ENCODE measurements at regions not wholly inside any gene's neighbourhood (a gene's known extent, or its start where the extent isn't known, plus 50 kb on each side); places are given as distances from the start of the nearest gene placed in this dataset.

GRCh38 chr5:75847561-75848021 is 130.4 kb upstream of the POC5 start:
- DNase-seq (ENCODE audit: low spot score in 2 of 2) = no peak
- no peak overlapping the region for H3K4me3 ChIP-seq (ENCODE audit: low read depth, poor library complexity, severe bottlenecking)
- TF ChIP-seq, protein P1, sequence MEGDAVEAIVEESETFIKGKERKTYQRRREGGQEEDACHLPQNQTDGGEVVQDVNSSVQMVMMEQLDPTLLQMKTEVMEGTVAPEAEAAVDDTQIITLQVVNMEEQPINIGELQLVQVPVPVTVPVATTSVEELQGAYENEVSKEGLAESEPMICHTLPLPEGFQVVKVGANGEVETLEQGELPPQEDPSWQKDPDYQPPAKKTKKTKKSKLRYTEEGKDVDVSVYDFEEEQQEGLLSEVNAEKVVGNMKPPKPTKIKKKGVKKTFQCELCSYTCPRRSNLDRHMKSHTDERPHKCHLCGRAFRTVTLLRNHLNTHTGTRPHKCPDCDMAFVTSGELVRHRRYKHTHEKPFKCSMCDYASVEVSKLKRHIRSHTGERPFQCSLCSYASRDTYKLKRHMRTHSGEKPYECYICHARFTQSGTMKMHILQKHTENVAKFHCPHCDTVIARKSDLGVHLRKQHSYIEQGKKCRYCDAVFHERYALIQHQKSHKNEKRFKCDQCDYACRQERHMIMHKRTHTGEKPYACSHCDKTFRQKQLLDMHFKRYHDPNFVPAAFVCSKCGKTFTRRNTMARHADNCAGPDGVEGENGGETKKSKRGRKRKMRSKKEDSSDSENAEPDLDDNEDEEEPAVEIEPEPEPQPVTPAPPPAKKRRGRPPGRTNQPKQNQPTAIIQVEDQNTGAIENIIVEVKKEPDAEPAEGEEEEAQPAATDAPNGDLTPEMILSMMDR (IDR thresholded peaks at IDR 0.05) = no peak
- TF ChIP-seq POLR2A (IDR thresholded peaks at IDR 0.05) = no peak
- intact Hi-C loops (cut with DNase I; ENCODE audit: low total_unique reads) = no loop called here
- 78 to 81% methylated on average over 1 of the region's 1 CpG for whole genome bisulfite sequencing, 2 donors

DNA sequence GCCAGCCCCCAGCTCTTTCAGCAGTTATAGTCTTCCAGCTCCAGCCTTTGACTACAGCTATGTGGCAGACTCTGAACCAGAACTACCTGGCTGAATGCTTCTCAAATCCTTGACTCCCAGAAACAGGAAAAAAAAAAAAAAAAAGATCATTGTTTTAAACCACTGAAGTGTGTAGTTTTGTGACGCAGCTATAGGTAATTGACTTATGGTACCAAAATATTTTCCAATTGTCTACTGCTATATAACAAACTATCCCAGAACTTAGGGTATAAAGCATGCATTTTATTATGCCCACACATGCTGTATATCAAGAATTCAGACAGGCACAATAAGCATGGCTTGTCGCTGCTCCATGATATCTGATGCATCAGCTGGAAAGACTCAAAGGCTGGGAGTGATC is 127.1 kb upstream of the POC5 start:
- TF ChIP-seq, protein P1 (IDR thresholded peaks at IDR 0.05) = no peak
- no peak for TF ChIP-seq POLR2A (IDR thresholded peaks at IDR 0.05)
- intact Hi-C loops (cut with DNase I; ENCODE audit: low total_unique reads) = no loop called here
- no peak for DNase-seq (ENCODE audit: low spot score in 2 of 2)
- no peak overlapping the region for H3K4me3 ChIP-seq (ENCODE audit: low read depth, poor library complexity, severe bottlenecking)
- 87 to 98% methylated on average over 2 of the region's 2 CpGs for WGBS, 2 donors

- no peak overlapping the region for H3K4me3 ChIP-seq (ENCODE audit: low read depth, poor library complexity, severe bottlenecking)
- no peak for DNase-seq (ENCODE audit: low spot score in 2 of 2)
- TF ChIP-seq, protein P1 (IDR thresholded peaks at IDR 0.05) = no peak
- no peak for TF ChIP-seq POLR2A (IDR thresholded peaks at IDR 0.05)
- intact Hi-C loops (cut with DNase I; ENCODE audit: low total_unique reads) = no loop called here
- 55 to 58% methylated on average over 4 of the region's 4 CpGs for WGBS, 2 donors
Observed at GRCh38 chr5:75843319-75843718, 126.1 kb upstream of the POC5 start.

DNA sequence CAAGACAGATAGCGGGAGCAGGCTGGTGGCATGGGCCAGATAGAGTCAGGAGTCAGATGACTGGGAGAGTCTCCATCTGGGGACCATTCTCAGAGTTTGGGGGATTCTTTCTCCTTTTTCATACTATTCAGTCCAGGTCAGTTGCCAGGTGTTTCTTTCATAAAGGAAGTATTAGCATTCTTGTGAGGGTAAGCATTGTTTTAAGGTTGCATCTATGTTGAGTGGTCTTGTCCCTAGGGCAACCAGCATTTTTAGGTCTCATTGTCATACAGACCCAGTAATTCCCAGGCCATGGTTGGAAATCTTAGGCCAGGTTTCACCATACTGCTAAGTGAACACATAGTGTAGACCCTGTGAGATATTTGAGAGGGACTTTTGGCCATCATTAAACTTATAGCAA is 122.3 kb upstream of the POC5 start:
- 83 to 92% methylated on average over 1 of the region's 1 CpG for WGBS, 2 donors
- intact Hi-C loops (cut with DNase I; ENCODE audit: low total_unique reads) = no loop called here
- no peak overlapping the region for H3K4me3 ChIP-seq (ENCODE audit: low read depth, poor library complexity, severe bottlenecking)
- no peak for DNase-seq (ENCODE audit: low spot score in 2 of 2)
- TF ChIP-seq, protein P1 (IDR thresholded peaks at IDR 0.05) = no peak
- no peak for TF ChIP-seq POLR2A (IDR thresholded peaks at IDR 0.05)

- intact Hi-C loops (cut with DNase I; ENCODE audit: low total_unique reads) = no loop called here
- TF ChIP-seq POLR2A (IDR thresholded peaks at IDR 0.05) = no peak
- TF ChIP-seq, protein P1 (IDR thresholded peaks at IDR 0.05) = no peak
- WGBS, 2 donors = 78 to 88% methylated on average over 7 of the region's 7 CpGs
- no peak overlapping the region for H3K4me3 ChIP-seq (ENCODE audit: low read depth, poor library complexity, severe bottlenecking)
- no peak for DNase-seq (ENCODE audit: low spot score in 2 of 2)
Observed at GRCh38 chr5:75837258-75837841, 120.1 kb upstream of the POC5 start.

DNA sequence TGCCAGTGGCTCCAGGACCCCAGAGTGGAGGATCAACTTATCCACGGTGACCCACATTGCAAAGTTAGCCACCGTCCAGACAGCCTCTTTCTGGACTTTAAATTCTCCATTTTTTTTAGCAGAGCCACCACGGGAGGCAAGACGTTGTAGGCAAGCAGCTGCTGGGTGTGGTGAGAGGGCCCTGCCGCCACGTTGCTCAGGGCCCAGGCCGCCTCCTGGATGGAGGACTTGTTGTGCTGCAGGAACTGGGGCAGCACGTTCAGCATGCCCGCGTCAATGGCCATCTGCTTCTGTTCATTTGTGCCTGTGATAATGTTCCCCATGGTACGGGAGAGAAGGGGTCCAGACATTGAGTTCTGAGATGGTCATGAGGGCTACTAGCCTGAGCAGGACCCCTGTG is 114.3 kb upstream of the POC5 start:
- intact Hi-C loops (cut with DNase I; ENCODE audit: low total_unique reads) = no loop called here
- TF ChIP-seq POLR2A (IDR thresholded peaks at IDR 0.05) = no peak
- TF ChIP-seq, protein P1 (IDR thresholded peaks at IDR 0.05) = no peak

More for the DNA sequence above, 114.3 kb upstream of the POC5 start:
- no peak overlapping the region for H3K4me3 ChIP-seq (ENCODE audit: low read depth, poor library complexity, severe bottlenecking)
- no peak for DNase-seq (ENCODE audit: low spot score in 2 of 2)
- WGBS, 2 donors = 95 to 96% methylated on average over 10 to 11 of the region's 11 CpGs

Measured in lower leg skin (tissue), 4 donors.